Loucy (cell line): ENCODE measurements at regions not wholly inside any gene's neighbourhood (a gene's known extent, or its start where the extent isn't known, plus 50 kb on each side); places are given as distances from the start of the nearest gene placed in this dataset.

Experiments used
- H2AFZ ChIP-seq: fragments of 200-600 bp; sonication (generic); 2 replicates; pipeline ENCODE4 v1.6.0; 2016; ENCODE audit warnings: antibody characterized with exemption, mild to moderate bottlenecking, low read length, moderate library complexity
- H3F3A ChIP-seq: fragments of 200-600 bp; 2 replicates; pipeline ENCODE4 v1.6.0; 2016; ENCODE audit warnings: antibody characterized with exemption, low read depth, mild to moderate bottlenecking
- H3K27me3 ChIP-seq: fragments of 200-600 bp; sonication (generic); 2 replicates; pipeline ENCODE4 v1.6.1; 2014; ENCODE audit warnings: low read length, mild to moderate bottlenecking; ENCODE audit not compliant: insufficient read depth, poor library complexity, severe bottlenecking
- H3K36me3 ChIP-seq: fragments of 200-600 bp; sonication (generic); 2 replicates; pipeline ENCODE4 v1.6.1; 2016; ENCODE audit warnings: low read length; ENCODE audit not compliant: insufficient read depth
- H3K4me1 ChIP-seq: fragments of 200-600 bp; sonication (generic); 2 replicates; pipeline ENCODE4 v1.5.1; 2014; ENCODE audit warnings: low read length, mild to moderate bottlenecking; ENCODE audit not compliant: insufficient read depth, poor library complexity, severe bottlenecking
- H3K4me2 ChIP-seq: fragments of 200-600 bp; sonication (generic); 2 replicates; pipeline ENCODE4 v1.6.0; 2014; ENCODE audit warnings: antibody characterized with exemption, low read length, low read depth, mild to moderate bottlenecking; ENCODE audit not compliant: poor library complexity, severe bottlenecking
- H3K4me3 ChIP-seq: fragments of 200-600 bp; sonication (generic); 2 replicates; pipeline ENCODE4 v1.5.1; 2014; ENCODE audit warnings: low read length, mild to moderate bottlenecking, mixed read lengths; ENCODE audit not compliant: poor library complexity, severe bottlenecking
- H3K79me2 ChIP-seq: fragments of 200-600 bp; sonication (generic); 2 replicates; pipeline ENCODE4 v1.6.1; 2014; ENCODE audit warnings: low read length; ENCODE audit not compliant: insufficient read depth
- H3K9ac ChIP-seq: fragments of 200-600 bp; sonication (generic); 2 replicates; pipeline ENCODE4 v1.6.0; 2014; ENCODE audit warnings: mild to moderate bottlenecking, low read depth, low read length, moderate library complexity; ENCODE audit not compliant: poor library complexity, severe bottlenecking
- H3K9me2 ChIP-seq: fragments of 200-600 bp; sonication (generic); replicated peaks from 2 replicates; pipeline ENCODE4 v1.6.1; 2016; ENCODE audit warnings: low read depth, low read length, mixed read lengths
- H3K9me3 ChIP-seq: fragments of 200-600 bp; sonication (generic); 2 replicates; pipeline ENCODE4 v1.6.1; 2014; ENCODE audit warnings: mild to moderate bottlenecking, antibody characterized with exemption, low read length, low read depth; ENCODE audit not compliant: insufficient read depth
- H4K20me1 ChIP-seq: fragments of 200-600 bp; sonication (generic); 2 replicates; pipeline ENCODE4 v1.6.0; 2014; ENCODE audit warnings: antibody characterized with exemption, low read length, mild to moderate bottlenecking; ENCODE audit not compliant: insufficient read depth, poor library complexity, severe bottlenecking
- EZH2phosphoT487 ChIP-seq: fragments of 200-600 bp; IDR thresholded peaks from 2 replicates; pipeline ENCODE4 v1.6.1; 2018; ENCODE audit warnings: antibody characterized with exemption, mild to moderate bottlenecking, moderate library complexity, borderline replicate concordance
- TF ChIP-seq, protein P1 (sequence below): fragments of 200-600 bp; sonication (generic); conservative IDR thresholded peaks from 2 replicates; pipeline ENCODE4 v1.5.1; 2014; ENCODE audit warnings: mild to moderate bottlenecking, antibody characterized with exemption, low read length

DNA sequence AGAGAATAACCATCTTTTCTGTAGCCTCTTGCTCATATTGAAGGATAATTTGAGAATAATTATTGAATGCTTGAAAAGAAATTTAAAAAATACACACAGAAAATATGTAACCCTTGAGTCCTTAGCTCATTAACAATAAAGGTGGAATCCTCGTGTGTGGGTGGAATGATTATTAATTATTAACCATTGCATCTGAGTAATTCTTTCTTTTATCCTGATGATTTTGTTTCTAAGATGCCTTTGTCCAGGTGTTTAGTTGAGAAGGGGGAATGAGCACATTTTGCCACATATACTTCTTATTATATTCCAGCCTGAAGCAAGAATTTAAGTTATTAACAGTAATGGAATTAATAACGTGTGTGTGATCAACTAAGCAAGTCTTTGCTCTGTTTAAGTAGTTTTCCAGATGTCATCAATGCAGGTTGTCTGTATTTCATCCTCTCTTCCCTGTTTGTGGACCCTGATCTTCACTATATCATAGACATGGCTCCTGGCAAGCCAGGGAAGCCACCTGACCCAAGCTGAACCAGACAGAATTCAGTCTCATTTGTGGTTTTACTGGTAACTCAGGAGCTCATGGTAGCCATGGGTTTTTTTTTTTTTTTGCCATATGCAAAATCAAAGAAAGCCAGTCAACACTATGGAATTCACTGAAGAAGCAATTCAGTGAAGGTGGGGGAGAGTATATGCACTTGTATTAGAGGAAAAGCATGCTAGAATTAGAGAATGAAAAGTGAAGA is 144.3 kb downstream of the KIF20B start:
- Histone ChIP-seq H3K36me3 (no peaks in the 10 kb centered on the region), H2AFZ (no peak overlapping the region), H3K4me2 (no peak overlapping the region), H4K20me1 (no peaks in the 10 kb centered on the region), H3F3A (no peaks in the 10 kb centered on the region), H3K9ac (no peak overlapping the region), H3K27me3 (no peaks in the 10 kb centered on the region), H3K9me3 (no peaks in the 10 kb centered on the region), H3K4me3 (no peak overlapping the region), H3K9me2 (no peaks in the 10 kb centered on the region), H3K4me1 (no peaks in the 10 kb centered on the region), H3K79me2 (no peaks in the 10 kb centered on the region)
- TF ChIP-seq, protein P1, sequence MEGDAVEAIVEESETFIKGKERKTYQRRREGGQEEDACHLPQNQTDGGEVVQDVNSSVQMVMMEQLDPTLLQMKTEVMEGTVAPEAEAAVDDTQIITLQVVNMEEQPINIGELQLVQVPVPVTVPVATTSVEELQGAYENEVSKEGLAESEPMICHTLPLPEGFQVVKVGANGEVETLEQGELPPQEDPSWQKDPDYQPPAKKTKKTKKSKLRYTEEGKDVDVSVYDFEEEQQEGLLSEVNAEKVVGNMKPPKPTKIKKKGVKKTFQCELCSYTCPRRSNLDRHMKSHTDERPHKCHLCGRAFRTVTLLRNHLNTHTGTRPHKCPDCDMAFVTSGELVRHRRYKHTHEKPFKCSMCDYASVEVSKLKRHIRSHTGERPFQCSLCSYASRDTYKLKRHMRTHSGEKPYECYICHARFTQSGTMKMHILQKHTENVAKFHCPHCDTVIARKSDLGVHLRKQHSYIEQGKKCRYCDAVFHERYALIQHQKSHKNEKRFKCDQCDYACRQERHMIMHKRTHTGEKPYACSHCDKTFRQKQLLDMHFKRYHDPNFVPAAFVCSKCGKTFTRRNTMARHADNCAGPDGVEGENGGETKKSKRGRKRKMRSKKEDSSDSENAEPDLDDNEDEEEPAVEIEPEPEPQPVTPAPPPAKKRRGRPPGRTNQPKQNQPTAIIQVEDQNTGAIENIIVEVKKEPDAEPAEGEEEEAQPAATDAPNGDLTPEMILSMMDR: no peak
- no peak for TF ChIP-seq EZH2phosphoT487

DNA sequence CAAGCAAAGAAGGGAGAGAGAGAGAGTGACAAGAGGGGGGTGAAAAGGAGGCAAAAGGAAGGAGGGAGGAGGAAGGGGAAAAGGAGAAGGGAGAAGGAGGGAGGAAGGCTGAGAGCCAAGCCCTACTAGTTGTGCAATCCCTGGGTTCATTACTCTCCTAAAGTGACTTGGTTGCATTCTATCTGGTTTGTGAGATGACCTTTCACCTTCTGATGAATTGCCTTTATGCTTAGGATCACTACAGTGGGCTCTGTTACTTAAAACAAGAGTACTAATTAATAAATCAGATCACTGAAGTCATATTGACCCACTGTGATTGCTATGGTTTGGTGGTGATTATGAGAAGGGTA is 144.9 kb downstream of the KIF20B start:
- H3F3A ChIP-seq: no peaks in the 10 kb centered on the region
- no peaks in the 10 kb centered on the region for H3K36me3 ChIP-seq
- no peak overlapping the region for H3K4me3 ChIP-seq
- no peaks in the 10 kb centered on the region for H4K20me1 ChIP-seq
- no peak overlapping the region for H3K9ac ChIP-seq
- TF ChIP-seq, protein P1: no peak
- no peak for TF ChIP-seq EZH2phosphoT487
- H3K4me2 ChIP-seq: no peak overlapping the region
- no peaks in the 10 kb centered on the region for H3K9me2 ChIP-seq
- H3K27me3 ChIP-seq: no peaks in the 10 kb centered on the region
- no peaks in the 10 kb centered on the region for H3K4me1 ChIP-seq
- H3K79me2 ChIP-seq: no peaks in the 10 kb centered on the region
- H3K9me3 ChIP-seq: no peaks in the 10 kb centered on the region
- H2AFZ ChIP-seq: no peak overlapping the region

DNA sequence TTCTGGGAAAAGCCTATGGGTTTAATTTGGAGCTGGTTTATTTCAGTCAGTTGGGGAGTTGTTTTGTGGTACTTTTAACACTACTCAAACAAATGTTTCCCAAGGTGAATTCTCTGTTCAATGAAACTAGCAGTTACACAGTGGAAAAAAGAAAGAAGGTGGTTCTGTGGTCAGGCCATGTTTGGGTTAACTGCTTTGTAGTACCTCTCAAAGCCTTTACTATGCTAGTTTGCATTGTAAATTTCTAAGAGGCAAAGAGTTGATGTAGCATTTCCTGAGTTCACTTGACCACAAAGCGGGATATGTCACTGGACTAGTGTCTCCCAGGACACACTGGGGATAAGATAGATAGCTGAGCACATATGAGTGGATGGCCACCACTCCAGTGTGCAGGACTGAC is 145.4 kb downstream of the KIF20B start:
- no peak overlapping the region for H3K9ac ChIP-seq
- no peaks in the 10 kb centered on the region for H3K9me2 ChIP-seq
- H3K4me2 ChIP-seq: no peak overlapping the region
- no peaks in the 10 kb centered on the region for H4K20me1 ChIP-seq
- no peak for TF ChIP-seq EZH2phosphoT487
- TF ChIP-seq, protein P1: no peak
- H3F3A ChIP-seq: no peaks in the 10 kb centered on the region
- H3K9me3 ChIP-seq: no peaks in the 10 kb centered on the region
- H3K4me1 ChIP-seq: no peaks in the 10 kb centered on the region
- no peaks in the 10 kb centered on the region for H3K79me2 ChIP-seq
- H3K36me3 ChIP-seq: no peaks in the 10 kb centered on the region
- H2AFZ ChIP-seq: no peak overlapping the region
- H3K27me3 ChIP-seq: no peaks in the 10 kb centered on the region
- no peak overlapping the region for H3K4me3 ChIP-seq
